ENCODE measurements at regions not wholly inside any gene's neighbourhood (a gene's known extent, or its start where the extent isn't known, plus 50 kb on each side); places are given as distances from the start of the nearest gene placed in this dataset.

- TF ChIP-seq EP300 (IDR thresholded peaks at IDR 0.05), result no peak
- TF ChIP-seq CTCF (IDR thresholded peaks at IDR 0.05), result no peak
- TF ChIP-seq POLR2A (IDR thresholded peaks at IDR 0.05), result no peak
Measured at GRCh38 chr19:56918682-56919307, 78.3 kb upstream of the PEG3 start.
